ENCODE measurements at regions not wholly inside any gene's neighbourhood (a gene's known extent, or its start where the extent isn't known, plus 50 kb on each side); places are given as distances from the start of the nearest gene placed in this dataset.
"Not testable (repeated sequence)": the region's sequence is repeated elsewhere in the genome, so short reads cannot be mapped to it uniquely, and the experiment has no call there.

- not testable (repeated sequence) for TF ChIP-seq POLR2A, EP300 (IDR thresholded peaks at IDR 0.05)
- TF ChIP-seq, protein P1, sequence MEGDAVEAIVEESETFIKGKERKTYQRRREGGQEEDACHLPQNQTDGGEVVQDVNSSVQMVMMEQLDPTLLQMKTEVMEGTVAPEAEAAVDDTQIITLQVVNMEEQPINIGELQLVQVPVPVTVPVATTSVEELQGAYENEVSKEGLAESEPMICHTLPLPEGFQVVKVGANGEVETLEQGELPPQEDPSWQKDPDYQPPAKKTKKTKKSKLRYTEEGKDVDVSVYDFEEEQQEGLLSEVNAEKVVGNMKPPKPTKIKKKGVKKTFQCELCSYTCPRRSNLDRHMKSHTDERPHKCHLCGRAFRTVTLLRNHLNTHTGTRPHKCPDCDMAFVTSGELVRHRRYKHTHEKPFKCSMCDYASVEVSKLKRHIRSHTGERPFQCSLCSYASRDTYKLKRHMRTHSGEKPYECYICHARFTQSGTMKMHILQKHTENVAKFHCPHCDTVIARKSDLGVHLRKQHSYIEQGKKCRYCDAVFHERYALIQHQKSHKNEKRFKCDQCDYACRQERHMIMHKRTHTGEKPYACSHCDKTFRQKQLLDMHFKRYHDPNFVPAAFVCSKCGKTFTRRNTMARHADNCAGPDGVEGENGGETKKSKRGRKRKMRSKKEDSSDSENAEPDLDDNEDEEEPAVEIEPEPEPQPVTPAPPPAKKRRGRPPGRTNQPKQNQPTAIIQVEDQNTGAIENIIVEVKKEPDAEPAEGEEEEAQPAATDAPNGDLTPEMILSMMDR (IDR thresholded peaks at IDR 0.05) = not testable (repeated sequence)
These were observed 59.6 kb downstream of the GOLGA8B start for GRCh38 chr15:34523849-34524248.

Measured in ovary (tissue), 3 donors.